Aorta (tissue), 5 donors: ENCODE measurements at regions not wholly inside any gene's neighbourhood (a gene's known extent, or its start where the extent isn't known, plus 50 kb on each side); places are given as distances from the start of the nearest gene placed in this dataset.
A peak's percentile ranks its signal among the peaks of the same experiment; 100 is the strongest.

ENCODE experiments used
- ATAC-seq: fragments of 200-7000 bp; cut with Tn5 transposase; one replicate; pipeline ENCODE4 v1.9.1; 2022; ENCODE audit warnings: moderate library complexity; ENCODE audit not compliant: low FRiP score
- DNase-seq, 2 donors: peaks; one replicate each; pipeline ENCODE4 v3.0.0-alpha.2; 2020
- H3K27ac ChIP-seq, 2 donors: one replicate each; pipeline ENCODE4 v1.5.1; 2013; ENCODE audit warnings: low read length in 2 of 2, mild to moderate bottlenecking in 2 of 2, moderate library complexity in 2 of 2, control low read depth in 1 of 2, inconsistent platforms in 1 of 2, low read depth in 1 of 2
- H3K27me3 ChIP-seq, 2 donors: one replicate each; pipeline ENCODE4 v1.6.1; 2013; ENCODE audit warnings: control low read depth in 1 of 2, low read length in 1 of 2, mild to moderate bottlenecking in 1 of 2, moderate library complexity in 1 of 2; ENCODE audit not compliant: insufficient read depth in 2 of 2, control insufficient read depth in 1 of 2
- H3K36me3 ChIP-seq, 2 donors: one replicate each; pipeline ENCODE4 v1.6.1; 2013; ENCODE audit warnings: control low read depth in 1 of 2, low read length in 1 of 2, mild to moderate bottlenecking in 1 of 2; ENCODE audit not compliant: insufficient read depth in 2 of 2, control insufficient read depth in 1 of 2
- H3K4me1 ChIP-seq, 2 donors: one replicate each; pipeline ENCODE4 v1.6.1; 2013; ENCODE audit warnings: low read length in 2 of 2, control low read depth in 1 of 2, mild to moderate bottlenecking in 1 of 2, moderate library complexity in 1 of 2; ENCODE audit not compliant: insufficient read depth in 2 of 2, control insufficient read depth in 1 of 2
- H3K4me3 ChIP-seq, 2 donors: one replicate each; pipeline ENCODE4 v1.5.1; 2013; ENCODE audit warnings: low read length in 2 of 2, control low read depth in 1 of 2, mild to moderate bottlenecking in 1 of 2
- H3K9me3 ChIP-seq: one replicate; pipeline ENCODE4 v1.6.1; 2013; ENCODE audit warnings: mild to moderate bottlenecking, low read length; ENCODE audit not compliant: control insufficient read depth
- WGBS, 2 donors: extraction: QIAGEN DNeasy Blood & Tissue Kit; methylation state at CpG; one replicate each; pipeline ENCODE4 v1.1.7; 2013; 5-methylcytosine and 5-hydroxymethylcytosine counted together
- intact Hi-C, 2 donors: fragments of 100-400 bp; cut with DNase I; formaldehyde crosslinking; loops; one replicate each; pipeline versions ENCODE4 v1.14.2 to v1.15.0; 2022
- donor health status: healthy with polysubstance abuse.
- donor health status: Bipolar disorder and iron deficiency.
- donor health status: DM: no; HTN: no; CAD: no.
- donor health status: DM: no; HTN: no; CAD: no.
- donor health status: DM: yes; HTN: yes; CAD: no.

GRCh38 chr4:167652267-167652666 is 418.0 kb upstream of the SPOCK3 start:
- H3K4me3 ChIP-seq: no peak overlapping the region
- DNase-seq (peak in 1 of 2 donors; percentile 54), ATAC-seq (no peak)
- H3K36me3 ChIP-seq: no peaks in the 10 kb centered on the region
- peaks cover 4% of the 10 kb centered on the region for H3K9me3 ChIP-seq
- no peak overlapping the region for H3K27ac ChIP-seq
- WGBS, 2 donors: 69 to 71% methylated on average over 4 of the region's 4 CpGs
- H3K27me3 ChIP-seq: peaks cover 0 to 1% of the 10 kb centered on the region in 2 donors
- intact Hi-C loops: no loop called here
- no peaks in the 10 kb centered on the region for H3K4me1 ChIP-seq

GRCh38 chr4:167688660-167689142 is 403.6 kb upstream of the ANXA10 start:
- no peak overlapping the region for H3K4me3 ChIP-seq
- no peaks in the 10 kb centered on the region for H3K36me3 ChIP-seq
- intact Hi-C loops: no loop called here
- H3K27ac ChIP-seq: no peak overlapping the region
- no peak for DNase-seq
- 64 to 93% methylated on average over 9 of the region's 9 CpGs for WGBS, 2 donors
- ATAC-seq: no peak
- no peaks in the 10 kb centered on the region for H3K4me1 ChIP-seq
- no peaks in the 10 kb centered on the region for H3K27me3 ChIP-seq
- no peaks in the 10 kb centered on the region for H3K9me3 ChIP-seq

- Histone ChIP-seq H3K36me3 (no peaks in the 10 kb centered on the region), H3K4me1 (no peaks in the 10 kb centered on the region), H3K27ac (no peak overlapping the region), H3K27me3 (no peaks in the 10 kb centered on the region), H3K4me3 (no peak overlapping the region), H3K9me3 (no peaks in the 10 kb centered on the region)
- no peak for ATAC-seq
- intact Hi-C loops: no loop called here
- no peak for DNase-seq
Measured at GRCh38 chr4:167702391-167702790, 389.9 kb upstream of the ANXA10 start.

GRCh38 chr4:167711517-167711916 is 380.8 kb upstream of the ANXA10 start:
- no peak for DNase-seq
- Histone ChIP-seq H3K36me3 (no peaks in the 10 kb centered on the region), H3K4me3 (no peak overlapping the region), H3K9me3 (no peaks in the 10 kb centered on the region), H3K27me3 (no peaks in the 10 kb centered on the region), H3K27ac (no peak overlapping the region), H3K4me1 (no peaks in the 10 kb centered on the region)
- 34 to 44% methylated on average over 5 of the region's 5 CpGs for WGBS, 2 donors
- intact Hi-C loops: no loop called here
- no peak for ATAC-seq

GRCh38 chr4:167713756-167714155 is 378.6 kb upstream of the ANXA10 start:
- DNase-seq: no peak
- Histone ChIP-seq H3K27ac (no peak overlapping the region), H3K27me3 (no peaks in the 10 kb centered on the region), H3K36me3 (no peaks in the 10 kb centered on the region), H3K9me3 (no peaks in the 10 kb centered on the region), H3K4me1 (no peaks in the 10 kb centered on the region), H3K4me3 (no peak overlapping the region)
- no peak for ATAC-seq
- intact Hi-C loops: no loop called here
- WGBS, 2 donors: 58 to 70% methylated on average over 1 of the region's 1 CpG

- H3K27ac ChIP-seq: no peak overlapping the region
- H3K9me3 ChIP-seq: no peaks in the 10 kb centered on the region
- WGBS, 2 donors: 72 to 81% methylated on average over 1 of the region's 1 CpG
- intact Hi-C loops: no loop called here
- DNase-seq (no peak), ATAC-seq (no peak)
- no peak overlapping the region for H3K4me3 ChIP-seq
- no peaks in the 10 kb centered on the region for H3K27me3 ChIP-seq
- H3K36me3 ChIP-seq: no peaks in the 10 kb centered on the region
- no peaks in the 10 kb centered on the region for H3K4me1 ChIP-seq
Measured at GRCh38 chr4:167715176-167715575, 377.2 kb upstream of the ANXA10 start.

- Histone ChIP-seq H3K36me3 (no peaks in the 10 kb centered on the region), H3K4me3 (no peak overlapping the region), H3K4me1 (no peaks in the 10 kb centered on the region), H3K27me3 (no peaks in the 10 kb centered on the region), H3K27ac (no peak overlapping the region), H3K9me3 (no peaks in the 10 kb centered on the region)
- no peak for DNase-seq
- 95 to 97% methylated on average over 2 of the region's 2 CpGs for WGBS, 2 donors
- ATAC-seq: no peak
- intact Hi-C loops: no loop called here
Measured at GRCh38 chr4:167717495-167717894, 374.8 kb upstream of the ANXA10 start.

GRCh38 chr4:167721617-167722486 is 370.5 kb upstream of the ANXA10 start:
- Histone ChIP-seq H3K9me3 (no peaks in the 10 kb centered on the region), H3K4me1 (no peaks in the 10 kb centered on the region), H3K27me3 (no peaks in the 10 kb centered on the region), H3K36me3 (no peaks in the 10 kb centered on the region), H3K4me3 (no peak overlapping the region), H3K27ac (no peak overlapping the region)
- ATAC-seq (no peak), DNase-seq (no peak)
- WGBS, 2 donors: 23 to 32% methylated on average over 4 of the region's 4 CpGs
- intact Hi-C loops: no loop called here

- H3K4me1 ChIP-seq: no peaks in the 10 kb centered on the region
- intact Hi-C loops: no loop called here
- H3K4me3 ChIP-seq: no peak overlapping the region
- H3K9me3 ChIP-seq: no peaks in the 10 kb centered on the region
- DNase-seq (no peak), ATAC-seq (no peak)
- WGBS, 2 donors: 18 to 20% methylated on average over 6 of the region's 6 CpGs
- H3K27me3 ChIP-seq: no peaks in the 10 kb centered on the region
- no peaks in the 10 kb centered on the region for H3K36me3 ChIP-seq
- no peak overlapping the region for H3K27ac ChIP-seq
Measured at GRCh38 chr4:167722487-167722808, 369.9 kb upstream of the ANXA10 start.
